Heart left ventricle (tissue), 13 donors: ENCODE measurements at regions not wholly inside any gene's neighbourhood (a gene's known extent, or its start where the extent isn't known, plus 50 kb on each side); places are given as distances from the start of the nearest gene placed in this dataset.

Experiments
- CTCF ChIP-seq, 12 donors: fragments of 200-600 bp; sonication (generic) in 4 of 12; IDR thresholded peaks; one replicate each; pipeline versions ENCODE4 v1.5.0 to v1.8.0; 2018 to 2022; ENCODE audit warnings: antibody characterized with exemption in 12 of 12, mild to moderate bottlenecking in 5 of 12
- POLR2A ChIP-seq, 2 donors: fragments of 450-650 bp; IDR thresholded peaks; one replicate each; pipeline ENCODE4 v1.6.1; 2017; ENCODE audit warnings: antibody characterized with exemption in 2 of 2, mild to moderate bottlenecking in 2 of 2, moderate library complexity in 2 of 2
- donor health status: ischemic (EF 13 %, LVEDD 7.1; RV severe dilation, severe dysfunction).
- donor health status: DM: no; HTN: yes; CAD: no.
- donor health status: DM: no; HTN: no; CAD: no.
- donor health status: ischemic (EF 25% LVEDD 6.9; RV normal size, moderate dysfunction).
- donor health status: ischemic (EF 25% LVEDD 5.7; RV mildly dilated, moderate dysfunction).
- donor health status: ischemic (EF 35%, LVEDD 5.7; RV mildly dilated, moderate dysfunction).
- donor health status: nonischemic (EF 11% LVEDD 7.7; RV severe dilation, severe dysfunction).
- donor health status: DM: yes; HTN: yes; CAD: no.
- donor health status: PGD.
- donor health status: ischemic (EF 29% LVEDD 5.4; RV normal size, mild dysfunction).
- donor health status: nonischemic (EF 23%, LVEDD 6.1; RV moderate dilation, normal function).

- TF ChIP-seq CTCF (IDR thresholded peaks at IDR 0.05), result no peak
- no peak for TF ChIP-seq POLR2A (IDR thresholded peaks at IDR 0.05)
These were observed 100.3 kb upstream of the NEDD4L start for GRCh38 chr18:57943723-57944122.
